ENCODE measurements at regions not wholly inside any gene's neighbourhood (a gene's known extent, or its start where the extent isn't known, plus 50 kb on each side); places are given as distances from the start of the nearest gene placed in this dataset.

DNA sequence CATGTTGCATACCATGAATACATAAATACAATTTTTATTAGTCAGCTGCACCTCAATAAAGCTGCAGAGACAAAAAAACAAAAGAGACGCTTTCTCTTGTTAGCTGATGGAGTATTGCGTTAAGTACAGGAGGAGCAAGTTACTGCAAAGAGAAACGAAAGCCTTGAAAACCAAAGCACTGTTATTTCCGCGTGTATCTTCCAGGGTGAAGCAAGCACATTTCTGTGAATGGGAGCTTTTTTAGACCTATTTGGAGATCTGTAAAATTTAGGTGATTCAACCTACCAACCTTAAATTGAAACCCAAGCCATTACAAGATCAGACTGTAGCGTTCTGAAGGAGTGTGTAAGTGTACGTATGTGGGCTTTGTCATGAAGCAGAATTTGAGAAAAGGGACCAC, 390.4 kb downstream of the SOX9 start:
- Histone ChIP-seq H3K27ac (ENCODE audit: low read depth in 1 of 2, low read length in 1 of 2) (no peak overlapping the region), H3K4me1 (ENCODE audit: control insufficient read depth in 5 of 5, insufficient read depth in 5 of 5, low read length in 5 of 5) (peaks cover 0 to 32% (median 10%) of the 10 kb centered on the region in 5 donors), H3K4me3 (no peak overlapping the region), H3K27me3 (ENCODE audit: control insufficient read depth in 3 of 3, insufficient read depth in 3 of 3, low read length in 2 of 3) (no peaks in the 10 kb centered on the region), H3K9ac (ENCODE audit: insufficient read depth in 1 of 2, low read length in 2 of 2) (no peak overlapping the region), H3K9me3 (ENCODE audit: control insufficient read depth in 4 of 4, insufficient read depth in 3 of 4, low read length in 3 of 4) (no peaks in the 10 kb centered on the region), H3K36me3 (ENCODE audit: control insufficient read depth in 4 of 4, insufficient read depth in 4 of 4, low read length in 4 of 4) (no peaks in the 10 kb centered on the region)
- no peak for TF ChIP-seq CTCF (IDR thresholded peaks at IDR 0.05; ENCODE audit: control extremely low read depth, extremely low read depth)
- ATAC-seq (ENCODE audit: insufficient read depth, low FRiP score): no peak
- no peak for DNase-seq
- WGBS, 2 donors: 88 to 93% methylated on average over 7 of the region's 7 CpGs

GRCh38 chr17:72511874-72512273, 391.1 kb downstream of the SOX9 start:
- no peak overlapping the region for H3K4me3 ChIP-seq
- 69 to 80% methylated on average over 3 of the region's 3 CpGs for WGBS, 2 donors
- H3K9me3 ChIP-seq (ENCODE audit: control insufficient read depth in 4 of 4, insufficient read depth in 3 of 4, low read length in 3 of 4): no peaks in the 10 kb centered on the region
- no peaks in the 10 kb centered on the region for H3K27me3 ChIP-seq (ENCODE audit: control insufficient read depth in 3 of 3, insufficient read depth in 3 of 3, low read length in 2 of 3)
- H3K36me3 ChIP-seq (ENCODE audit: control insufficient read depth in 4 of 4, insufficient read depth in 4 of 4, low read length in 4 of 4): no peaks in the 10 kb centered on the region
- no peak for ATAC-seq (ENCODE audit: insufficient read depth, low FRiP score)
- no peak for DNase-seq
- TF ChIP-seq CTCF (IDR thresholded peaks at IDR 0.05; ENCODE audit: control extremely low read depth, extremely low read depth): no peak
- no peak overlapping the region for H3K27ac ChIP-seq (ENCODE audit: low read depth in 1 of 2, low read length in 1 of 2)
- no peak overlapping the region for H3K9ac ChIP-seq (ENCODE audit: insufficient read depth in 1 of 2, low read length in 2 of 2)
- H3K4me1 ChIP-seq (ENCODE audit: control insufficient read depth in 5 of 5, insufficient read depth in 5 of 5, low read length in 5 of 5): peaks cover 0 to 38% (median 10%) of the 10 kb centered on the region in 5 donors

GRCh38 chr17:72512649-72513556, 392.1 kb downstream of the SOX9 start:
- ATAC-seq (ENCODE audit: insufficient read depth, low FRiP score) (no peak), DNase-seq (peak in 1 of 3 donors; percentile 24)
- Histone ChIP-seq H3K9me3 (ENCODE audit: control insufficient read depth in 4 of 4, insufficient read depth in 3 of 4, low read length in 3 of 4) (no peaks in the 10 kb centered on the region), H3K4me1 (ENCODE audit: control insufficient read depth in 5 of 5, insufficient read depth in 5 of 5, low read length in 5 of 5) (peaks cover 0 to 46% (median 10%) of the 10 kb centered on the region in 5 donors), H3K4me3 (no peak overlapping the region), H3K9ac (ENCODE audit: insufficient read depth in 1 of 2, low read length in 2 of 2) (no peak overlapping the region), H3K36me3 (ENCODE audit: control insufficient read depth in 4 of 4, insufficient read depth in 4 of 4, low read length in 4 of 4) (no peaks in the 10 kb centered on the region), H3K27me3 (ENCODE audit: control insufficient read depth in 3 of 3, insufficient read depth in 3 of 3, low read length in 2 of 3) (no peaks in the 10 kb centered on the region), H3K27ac (ENCODE audit: low read depth in 1 of 2, low read length in 1 of 2) (no peak overlapping the region)
- 82% methylated on average over 8 of the region's 8 CpGs for WGBS, 2 donors
- TF ChIP-seq CTCF (IDR thresholded peaks at IDR 0.05; ENCODE audit: control extremely low read depth, extremely low read depth): no peak
